ENCODE measurements at regions not wholly inside any gene's neighbourhood (a gene's known extent, or its start where the extent isn't known, plus 50 kb on each side); places are given as distances from the start of the nearest gene placed in this dataset.

GRCh38 chr12:94889445-94890210 lies 113.9 kb downstream of the NDUFA12 start:
- Mint-ChIP-seq H3K27ac (no peak overlapping the region), H3K4me3 (ENCODE audit: low read depth) (no peak overlapping the region), H3K4me1 (ENCODE audit: low read depth) (no peaks in the 10 kb centered on the region), H3K27me3 (peaks cover 7% of the 10 kb centered on the region), H3K36me3 (ENCODE audit: insufficient read depth) (no peaks in the 10 kb centered on the region), H3K9me3 (ENCODE audit: low read depth) (no peaks in the 10 kb centered on the region)
- no peak for TF ChIP-seq CTCF (IDR thresholded peaks at IDR 0.05; ENCODE audit: unreplicated experiment)
- no peak for DNase-seq (ENCODE audit: low spot score, unreplicated experiment)

GRCh38 chr12:94879542-94879941 lies 124.0 kb downstream of the NDUFA12 start:
- no peaks in the 10 kb centered on the region for H3K36me3 Mint-ChIP-seq (ENCODE audit: insufficient read depth)
- no peak overlapping the region for H3K4me3 Mint-ChIP-seq (ENCODE audit: low read depth)
- H3K4me1 Mint-ChIP-seq (ENCODE audit: low read depth), result no peaks in the 10 kb centered on the region
- H3K27me3 Mint-ChIP-seq, result peaks cover 44% of the 10 kb centered on the region
- H3K9me3 Mint-ChIP-seq (ENCODE audit: low read depth), result no peaks in the 10 kb centered on the region
- H3K27ac Mint-ChIP-seq, result no peak overlapping the region
- no peak for DNase-seq (ENCODE audit: low spot score, unreplicated experiment)
- no peak for TF ChIP-seq CTCF (IDR thresholded peaks at IDR 0.05; ENCODE audit: unreplicated experiment)

GRCh38 chr12:94875525-94875924 lies 128.0 kb downstream of the NDUFA12 start:
- DNase-seq (ENCODE audit: low spot score, unreplicated experiment), result no peak
- no peaks in the 10 kb centered on the region for H3K9me3 Mint-ChIP-seq (ENCODE audit: low read depth)
- no peak overlapping the region for H3K27ac Mint-ChIP-seq
- H3K36me3 Mint-ChIP-seq (ENCODE audit: insufficient read depth), result no peaks in the 10 kb centered on the region
- H3K27me3 Mint-ChIP-seq, result peaks cover 61% of the 10 kb centered on the region
- TF ChIP-seq CTCF (IDR thresholded peaks at IDR 0.05; ENCODE audit: unreplicated experiment), result peak; percentile 52
- H3K4me3 Mint-ChIP-seq (ENCODE audit: low read depth), result peak overlapping the region; percentile 22
- H3K4me1 Mint-ChIP-seq (ENCODE audit: low read depth), result no peaks in the 10 kb centered on the region

GRCh38 chr12:94874518-94875302 lies 128.8 kb downstream of the NDUFA12 start:
- DNase-seq (ENCODE audit: low spot score, unreplicated experiment), result no peak
- no peak for TF ChIP-seq CTCF (IDR thresholded peaks at IDR 0.05; ENCODE audit: unreplicated experiment)
- Mint-ChIP-seq H3K4me3 (ENCODE audit: low read depth) (peak overlapping the region; percentile 69), H3K4me1 (ENCODE audit: low read depth) (no peaks in the 10 kb centered on the region), H3K27me3 (peaks cover 66% of the 10 kb centered on the region), H3K27ac (peak overlapping the region; percentile 31), H3K36me3 (ENCODE audit: insufficient read depth) (no peaks in the 10 kb centered on the region), H3K9me3 (ENCODE audit: low read depth) (no peaks in the 10 kb centered on the region)

GRCh38 chr12:94873734-94874517 lies 129.6 kb downstream of the NDUFA12 start:
- H3K36me3 Mint-ChIP-seq (ENCODE audit: insufficient read depth), result no peaks in the 10 kb centered on the region
- peak overlapping the region; percentile 31 for H3K27ac Mint-ChIP-seq
- H3K27me3 Mint-ChIP-seq, result peaks cover 66% of the 10 kb centered on the region
- TF ChIP-seq CTCF (IDR thresholded peaks at IDR 0.05; ENCODE audit: unreplicated experiment), result no peak
- H3K4me3 Mint-ChIP-seq (ENCODE audit: low read depth), result peak overlapping the region; percentile 69
- no peak for DNase-seq (ENCODE audit: low spot score, unreplicated experiment)
- no peaks in the 10 kb centered on the region for H3K4me1 Mint-ChIP-seq (ENCODE audit: low read depth)
- H3K9me3 Mint-ChIP-seq (ENCODE audit: low read depth), result no peaks in the 10 kb centered on the region
